Right lung (tissue), 2 donors: ENCODE measurements at regions not wholly inside any gene's neighbourhood (a gene's known extent, or its start where the extent isn't known, plus 50 kb on each side); places are given as distances from the start of the nearest gene placed in this dataset.

Experiments
- DNase-seq, 2 donors: peaks; one replicate each; pipeline ENCODE4 v3.0.0-alpha.2; 2013

DNA sequence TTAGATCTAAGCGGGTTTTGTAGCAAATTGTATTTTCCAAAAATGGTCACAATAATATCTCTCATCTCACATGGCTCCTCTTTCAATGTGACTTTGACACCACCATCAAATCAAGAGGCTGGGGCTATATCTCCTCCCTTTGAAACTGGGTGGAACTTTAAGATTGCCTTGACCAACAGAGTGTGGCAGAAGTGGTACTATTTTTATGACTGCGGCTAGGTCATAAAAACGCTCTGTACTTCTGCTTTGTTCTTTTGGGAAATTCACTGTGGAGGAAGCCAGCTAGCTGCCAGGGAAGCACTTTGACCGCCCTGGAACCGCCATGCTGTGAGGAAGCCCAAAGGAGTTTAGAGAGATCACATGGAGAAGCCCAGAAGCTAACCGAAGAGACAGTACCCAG, 50.7 kb upstream of the ACOT11 start:
- DNase-seq: no peak

DNA sequence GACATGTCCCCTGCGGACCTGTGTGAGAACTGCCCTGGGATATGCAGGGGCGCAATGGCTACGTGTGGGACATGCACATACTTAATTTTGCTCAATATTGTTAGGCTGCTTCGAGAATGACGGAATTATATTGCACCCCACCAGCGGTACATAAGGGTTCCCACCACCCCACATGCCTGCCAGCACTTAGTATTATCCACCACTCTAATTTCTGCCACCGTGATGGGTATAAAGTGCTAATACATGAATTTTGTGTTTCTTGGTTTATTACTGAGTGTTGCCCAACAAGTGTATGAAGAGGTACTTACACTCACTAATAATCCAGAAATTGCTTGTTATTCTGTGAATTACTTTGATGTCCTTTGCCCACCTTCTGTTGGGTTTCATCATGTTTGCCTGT, 52.1 kb upstream of the ACOT11 start:
- DNase-seq: no peak

DNA sequence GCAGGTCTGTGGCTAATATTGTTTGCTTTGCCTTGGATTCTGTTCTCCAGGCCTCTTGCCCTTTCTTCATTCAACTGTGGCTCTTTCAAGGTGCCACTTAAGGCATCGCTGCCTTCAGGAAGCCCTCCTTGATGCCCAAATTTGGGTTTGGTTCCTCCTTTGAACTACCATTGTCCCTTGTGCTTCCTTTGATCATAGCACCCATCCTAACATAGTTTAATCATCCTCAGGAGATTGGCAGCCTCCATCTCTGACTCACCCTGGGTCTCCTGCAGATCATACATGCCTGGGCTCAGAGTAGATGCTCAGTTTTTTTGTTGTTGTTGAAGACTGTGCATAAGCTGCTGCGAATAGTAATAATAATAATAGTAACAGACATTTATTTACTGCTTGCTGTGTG, 54.4 kb upstream of the ACOT11 start:
- DNase-seq: no peak

DNA sequence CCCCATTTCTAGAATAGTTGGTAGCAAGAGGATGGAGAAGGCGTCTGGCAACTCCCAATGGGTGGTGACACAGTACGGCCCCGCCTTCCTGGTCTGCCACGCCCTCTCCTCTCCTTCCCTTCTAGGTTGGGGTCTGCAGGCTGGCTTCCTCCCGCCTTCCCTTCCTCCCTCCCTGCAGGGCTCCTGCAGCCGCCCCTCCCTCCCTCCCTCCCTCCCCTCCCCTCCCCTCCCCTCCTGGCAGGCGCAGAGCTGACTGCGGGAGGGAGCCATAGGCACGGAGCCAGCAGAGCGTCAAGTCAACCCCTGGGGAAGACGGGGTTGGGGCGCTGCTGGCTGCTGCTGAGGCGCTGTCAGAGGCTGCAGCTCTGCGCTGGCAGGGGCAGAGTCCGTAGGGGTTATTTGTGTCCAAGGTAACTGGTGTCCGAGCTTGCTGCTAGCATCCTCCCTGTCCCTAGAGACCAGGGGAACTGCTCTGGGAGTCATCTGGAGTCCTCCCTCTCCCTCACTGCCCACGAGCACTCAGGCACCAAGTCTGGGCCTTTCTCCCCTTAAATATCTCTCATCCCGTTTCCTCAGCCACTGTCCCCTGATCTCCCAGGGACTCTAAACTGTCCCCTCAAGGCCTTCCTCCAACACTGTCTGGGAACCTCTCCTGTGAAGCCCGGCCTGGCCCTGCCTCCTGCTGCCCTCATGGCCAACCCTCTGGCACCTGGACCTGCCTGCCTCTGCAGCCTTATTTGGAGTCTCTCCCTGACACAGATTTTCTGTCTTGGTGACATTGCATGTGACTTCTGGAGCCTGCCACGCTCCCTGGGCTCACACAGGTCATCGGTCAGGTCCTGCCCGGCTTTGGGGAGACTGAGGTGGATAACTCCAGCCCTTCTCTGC, 57.4 kb upstream of the ACOT11 start:
- peak in 1 of 2 donors; percentile 49 for DNase-seq

DNA sequence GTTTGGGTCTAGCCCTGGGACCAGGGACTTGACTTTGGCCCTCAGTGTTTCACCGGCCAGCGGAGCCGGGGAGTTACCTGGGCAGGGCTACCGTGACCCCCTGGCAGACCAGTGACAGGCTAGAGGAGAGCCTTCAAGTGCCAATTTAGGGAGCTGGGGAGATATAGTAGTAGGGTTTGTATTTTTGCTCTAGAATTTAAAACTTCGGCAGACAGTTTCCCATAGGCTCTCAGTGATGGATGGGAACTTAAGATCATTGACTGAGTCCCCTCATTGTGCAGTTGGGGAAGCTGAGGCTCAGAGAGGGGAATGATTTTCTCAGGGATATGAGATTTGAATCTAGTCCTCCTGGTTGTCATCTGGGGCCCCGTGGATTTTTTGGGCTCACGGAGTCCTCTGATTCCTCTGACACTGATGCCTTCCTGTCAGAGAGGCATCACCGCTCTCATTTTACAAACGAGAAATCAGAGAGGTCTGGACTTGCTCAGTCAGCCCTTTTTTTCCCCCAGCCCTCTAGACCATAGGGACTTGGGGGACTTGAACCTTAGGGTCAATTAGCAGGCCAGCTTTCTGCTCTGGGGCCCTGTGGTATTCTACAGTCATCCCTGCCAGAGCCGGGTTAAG, 58.3 kb upstream of the ACOT11 start:
- no peak for DNase-seq

DNA sequence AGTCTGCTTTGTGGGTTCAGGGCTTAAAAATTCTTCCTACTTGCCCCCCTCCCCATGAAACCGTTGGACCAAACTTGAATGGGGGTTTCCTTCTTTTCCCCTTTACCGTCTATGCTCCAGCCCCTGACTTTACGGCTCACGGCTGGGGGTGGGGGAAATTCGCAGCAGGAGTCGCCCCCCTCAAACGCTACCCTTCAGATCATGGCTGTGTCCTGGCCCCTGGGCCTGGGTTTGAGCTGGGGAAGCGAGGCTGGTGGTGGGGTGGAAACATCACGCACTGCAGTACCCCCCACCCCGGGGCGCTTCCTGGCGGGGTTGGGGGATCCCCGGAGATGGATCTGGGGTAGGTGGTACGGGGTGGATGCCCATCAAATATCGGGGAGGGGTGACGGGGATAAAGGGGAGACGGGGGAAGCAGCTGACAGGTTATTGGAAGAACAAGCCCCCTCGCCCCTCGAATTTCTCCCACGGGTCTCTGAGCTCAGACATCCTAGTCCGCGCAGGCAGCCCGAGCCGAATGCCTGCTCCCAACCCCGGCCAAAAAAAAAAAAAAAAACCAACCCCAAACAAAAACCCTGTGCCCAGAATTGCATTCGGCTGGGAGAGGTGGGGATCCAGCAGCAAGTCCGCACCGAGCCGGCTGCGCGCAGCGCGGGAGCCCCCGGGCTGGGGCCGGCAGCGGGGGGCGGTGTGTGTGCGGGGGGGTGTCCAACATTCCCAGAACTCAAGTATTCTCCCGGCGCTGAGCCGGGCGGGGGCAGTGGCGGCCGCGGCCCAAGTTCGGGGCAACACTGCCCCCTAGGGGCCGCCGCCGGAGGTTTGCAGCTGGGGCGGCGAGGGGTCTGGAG, 59.0 kb upstream of the ACOT11 start:
- peak; percentile 92 to 93 for DNase-seq

DNA sequence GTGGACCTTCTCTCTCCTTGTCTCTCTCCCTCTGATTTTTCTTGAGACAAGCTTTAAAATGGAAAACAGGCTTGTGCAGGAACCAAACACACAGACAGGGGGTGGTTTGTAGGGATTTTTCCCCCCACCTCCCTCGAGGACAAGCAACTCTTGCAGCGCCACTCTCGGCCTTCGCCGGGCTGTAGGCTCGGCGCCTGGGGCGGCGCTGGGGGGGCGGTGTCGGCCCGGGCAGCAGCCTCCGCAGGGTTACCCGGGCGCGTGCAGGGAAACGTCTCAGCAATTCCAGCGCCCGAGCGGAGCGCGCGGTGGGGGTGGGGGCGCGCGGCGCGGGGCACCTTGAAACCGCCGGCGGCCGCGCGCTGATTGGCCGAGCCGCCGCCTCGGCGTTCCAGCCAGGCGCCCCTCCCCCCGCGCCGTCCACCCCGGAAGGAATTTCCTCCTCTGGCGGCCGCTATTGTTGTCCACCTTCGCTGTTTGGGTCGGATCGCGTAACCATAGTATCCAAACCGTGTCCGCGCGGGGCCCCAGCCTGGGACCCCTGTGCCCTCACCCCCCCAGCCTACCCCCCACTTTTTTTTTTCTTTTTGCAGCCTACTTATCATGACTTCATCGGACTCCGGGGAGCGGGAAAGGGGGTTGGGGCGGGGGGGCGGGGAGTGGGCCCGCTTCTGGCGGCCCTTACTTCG, 59.8 kb upstream of the ACOT11 start:
- peak; percentile 95 for DNase-seq

DNA sequence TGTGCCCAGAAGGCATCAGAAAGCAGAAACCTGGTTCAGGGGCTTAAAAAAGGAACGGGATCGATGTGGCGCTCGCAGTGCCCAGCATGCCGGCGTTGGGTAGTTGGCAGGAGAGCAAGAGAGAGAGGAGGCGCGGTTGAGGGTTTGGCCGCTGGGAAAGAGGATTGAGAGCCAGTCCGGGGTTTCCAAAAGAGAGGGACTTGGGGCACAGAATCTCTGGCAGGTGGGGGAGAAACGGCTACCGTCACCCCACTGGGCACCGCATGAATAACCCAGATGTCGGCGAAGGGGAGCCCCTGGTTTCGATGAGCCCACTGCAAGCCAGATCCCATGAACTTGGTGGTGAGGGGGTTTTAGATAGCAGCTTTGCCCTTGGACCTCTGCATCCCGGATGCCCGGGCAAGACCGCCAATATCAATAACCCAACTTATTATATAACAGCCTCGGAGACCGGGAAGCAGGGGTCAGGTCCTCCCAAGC, 60.4 kb upstream of the ACOT11 start:
- no peak for DNase-seq

DNA sequence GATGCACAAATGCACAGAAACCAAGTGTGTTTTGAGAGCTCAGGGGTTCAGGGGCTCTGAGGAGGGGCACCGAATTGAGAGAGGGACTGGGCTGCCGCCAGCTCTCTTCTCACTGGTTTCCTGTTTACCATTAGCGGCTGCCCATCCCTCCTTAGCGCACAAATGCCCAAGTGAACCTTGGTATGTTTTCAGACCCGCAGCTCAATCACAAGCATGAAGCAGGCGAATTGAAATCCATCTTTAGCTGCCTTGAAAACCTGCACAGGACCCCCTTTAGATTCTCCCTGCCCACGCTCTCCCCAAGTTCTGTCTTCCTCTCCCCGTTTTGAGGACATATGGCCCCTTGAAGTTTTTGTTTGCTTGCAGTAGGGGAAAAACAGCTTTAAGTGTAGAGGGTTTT, 61.1 kb upstream of the ACOT11 start:
- DNase-seq: no peak

DNA sequence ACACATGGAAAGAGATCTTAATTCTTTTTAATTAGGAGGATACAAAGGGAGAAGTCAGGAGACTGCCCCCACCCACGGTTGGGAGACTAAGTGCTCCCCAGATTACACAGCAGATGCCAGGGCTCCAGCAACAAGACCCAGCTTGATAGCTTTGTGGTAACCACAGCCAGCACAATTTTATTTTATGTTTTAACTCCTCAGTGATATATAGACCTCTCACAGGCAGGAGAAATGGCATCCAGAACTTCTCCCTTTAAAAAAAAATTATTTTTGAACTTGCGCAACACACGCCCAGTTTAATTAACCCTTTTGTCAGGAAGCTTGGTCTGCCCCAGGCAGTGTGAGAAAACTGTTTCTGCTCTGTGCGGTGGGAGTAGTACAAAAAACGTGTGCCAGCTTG, 62.6 kb upstream of the ACOT11 start:
- peak in 1 of 2 donors; percentile 56 for DNase-seq

DNA sequence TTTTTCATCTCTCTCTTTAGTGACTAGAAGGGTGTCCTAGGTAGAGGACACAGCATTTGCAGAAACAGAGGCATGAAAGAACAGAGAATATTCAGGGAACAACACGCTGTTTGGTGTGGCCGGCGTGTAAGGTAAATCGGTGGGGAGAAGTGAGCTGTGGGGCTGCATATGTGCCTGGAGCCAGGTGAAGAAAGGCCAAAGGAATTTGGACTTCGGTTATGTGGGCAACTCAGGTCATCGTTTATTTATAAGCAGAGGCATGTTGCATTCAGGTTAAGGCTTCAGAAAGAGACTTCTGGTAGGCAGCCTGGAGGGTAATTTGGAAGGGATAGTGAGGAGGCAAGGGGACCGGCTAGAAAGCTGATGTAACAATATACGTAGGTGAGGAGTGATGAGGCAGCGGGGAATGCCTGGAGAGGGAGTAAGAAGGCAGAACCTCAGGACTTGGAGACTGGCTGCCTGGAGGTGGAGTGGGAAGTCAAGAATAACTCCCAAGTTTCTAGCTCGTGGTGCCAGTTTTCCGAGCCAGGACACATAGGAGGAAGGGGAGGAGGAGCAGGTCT, 64.1 kb upstream of the ACOT11 start:
- no peak for DNase-seq

DNA sequence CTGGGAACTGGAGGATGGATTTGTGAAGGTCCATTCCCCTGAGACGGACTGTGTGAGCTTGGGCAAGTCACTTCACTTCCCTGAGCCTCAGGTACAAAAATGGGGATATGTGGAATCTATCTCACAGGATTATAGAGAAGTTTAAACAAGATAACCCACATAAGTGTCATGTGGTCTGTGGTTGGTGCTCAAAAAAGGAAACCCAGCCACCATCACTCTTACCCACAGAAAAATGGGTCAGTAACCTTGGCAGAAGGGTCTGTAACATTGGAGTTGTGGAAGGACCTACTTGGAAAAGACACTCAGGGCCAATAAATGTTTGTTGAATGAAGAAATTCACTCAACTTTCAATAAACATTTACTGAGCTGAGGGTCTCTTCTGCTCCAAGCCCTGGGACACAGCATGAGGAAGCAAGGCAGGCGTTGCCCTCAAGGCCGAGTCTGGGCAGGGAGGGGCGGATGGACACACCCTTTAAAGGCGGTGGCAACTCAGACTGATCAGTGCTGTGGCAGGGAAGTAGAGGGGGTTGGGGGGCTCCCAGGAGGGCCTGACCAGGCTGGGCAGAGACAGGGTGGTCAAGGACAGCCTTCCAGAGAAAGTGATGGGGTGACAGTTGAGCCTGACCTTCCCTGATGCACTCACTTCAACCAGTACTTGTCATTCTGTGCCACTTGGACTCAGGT, 66.7 kb upstream of the ACOT11 start:
- no peak for DNase-seq

DNA sequence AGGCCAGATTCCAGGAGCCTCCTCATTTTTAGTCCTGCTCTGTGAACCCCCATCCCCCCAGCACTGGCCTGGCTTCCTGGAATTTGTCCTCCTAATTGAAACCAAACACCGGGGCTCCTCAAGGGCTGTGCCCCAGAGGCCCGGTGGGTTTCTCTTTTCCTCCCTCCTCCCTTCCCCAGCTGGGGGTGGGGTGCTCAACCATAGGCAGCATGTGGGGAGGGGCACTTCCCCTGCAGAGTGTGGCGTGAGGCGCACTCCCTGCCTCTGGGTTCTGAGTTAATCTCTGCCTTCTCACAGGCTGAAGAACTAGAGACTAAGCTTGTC, 67.5 kb upstream of the ACOT11 start:
- DNase-seq: no peak

DNA sequence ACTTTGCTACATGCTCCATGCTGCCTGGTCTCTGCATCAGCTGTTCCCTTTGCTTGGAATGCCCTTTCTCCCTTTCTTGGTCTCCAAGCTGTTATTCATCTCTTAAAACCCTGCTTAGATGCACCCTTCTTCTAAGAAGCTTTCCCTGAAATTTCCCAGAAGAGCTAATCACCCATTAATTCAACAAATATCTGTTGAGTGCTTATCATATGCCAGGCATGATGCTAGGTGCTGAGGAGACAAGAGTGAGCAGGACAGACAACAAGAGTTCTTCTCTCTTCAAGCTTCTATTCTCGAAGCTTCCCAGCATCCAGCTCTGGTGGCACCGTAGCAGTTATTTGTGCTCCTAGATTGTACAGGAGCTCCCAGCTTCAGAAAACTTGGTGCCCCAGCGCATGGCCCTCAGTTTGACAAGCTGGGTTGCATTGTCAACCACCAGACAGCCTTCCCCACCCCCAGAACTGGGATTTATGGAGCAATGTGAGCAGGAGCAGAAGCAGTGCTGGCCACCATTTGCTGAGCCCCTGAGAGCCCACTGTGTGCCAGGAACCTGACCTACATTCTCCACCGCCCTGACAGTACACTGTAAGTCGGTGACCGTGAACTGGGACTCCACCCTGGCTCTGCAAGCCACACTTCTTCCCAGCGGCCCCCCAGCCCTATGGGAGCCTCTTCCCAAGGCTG, 68.0 kb upstream of the ACOT11 start:
- no peak for DNase-seq

DNA sequence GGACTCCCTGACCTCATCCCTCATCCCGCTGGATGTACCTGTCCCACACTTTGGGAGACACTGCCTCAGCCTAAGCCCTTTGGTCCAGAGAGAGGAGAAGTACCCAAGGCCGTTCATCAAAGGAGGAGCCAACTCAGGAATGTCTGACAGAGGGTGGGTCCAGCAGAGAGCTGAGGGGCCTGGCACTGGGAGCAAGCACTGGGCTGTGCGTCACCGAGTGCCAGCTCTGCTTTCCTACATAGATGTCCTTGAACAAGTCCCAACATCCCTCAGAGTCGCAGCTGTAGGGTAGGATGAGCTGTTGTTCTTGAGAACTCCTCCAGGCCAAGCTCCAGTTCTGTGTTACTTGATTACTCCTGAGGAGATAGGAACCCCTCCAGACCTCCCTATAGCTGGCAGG, 68.8 kb upstream of the ACOT11 start:
- no peak for DNase-seq

DNA sequence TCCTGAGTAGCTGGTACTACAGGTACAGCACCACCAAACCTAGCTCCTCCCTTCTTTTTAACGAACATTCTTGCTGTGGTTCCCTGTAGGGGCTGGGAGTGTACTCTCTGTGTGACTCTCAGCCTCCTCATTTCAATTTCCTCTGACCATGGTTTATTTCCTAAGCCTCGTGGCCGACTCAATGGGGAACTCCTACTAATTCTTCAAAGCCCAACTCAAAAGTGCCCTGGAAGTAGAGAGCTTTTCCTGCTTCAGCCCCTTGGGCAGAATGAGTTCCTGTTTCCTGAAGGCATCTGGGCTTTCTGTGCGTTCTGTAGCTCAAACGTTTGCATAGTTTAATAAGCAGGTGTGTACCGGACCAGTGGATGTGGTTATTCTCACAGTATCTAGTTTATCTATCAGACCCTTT, 70.9 kb upstream of the ACOT11 start:
- no peak for DNase-seq

DNA sequence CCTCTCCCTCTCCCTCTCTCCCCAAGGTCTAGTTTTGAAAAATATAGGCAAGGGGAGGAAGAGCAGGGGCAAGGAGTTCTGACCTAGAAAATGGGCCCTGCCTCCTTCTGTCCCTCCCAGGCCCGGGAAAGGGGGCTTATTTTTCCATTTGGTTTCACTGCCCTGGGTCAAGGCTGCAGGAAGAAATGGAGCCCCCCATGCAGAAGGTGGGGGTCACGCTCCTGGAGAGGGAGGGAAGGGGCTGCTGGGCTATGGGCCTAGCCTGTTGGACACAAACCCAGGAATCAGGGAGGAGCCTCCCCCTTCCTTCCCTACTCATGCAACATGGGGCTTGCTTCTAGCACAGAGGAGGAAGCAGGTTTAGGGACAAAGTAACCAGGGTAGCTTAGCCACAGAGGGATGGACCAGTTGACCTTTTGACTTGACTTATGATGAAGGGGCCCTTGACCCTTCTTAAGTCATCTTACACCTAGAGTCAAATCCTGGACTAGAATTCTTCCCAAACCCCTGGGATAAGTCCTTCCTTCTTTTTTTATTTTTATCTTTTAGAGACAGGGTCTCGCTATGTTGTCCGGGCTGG, 70.4 kb upstream of the SSBP3 start:
- DNase-seq: no peak

DNA sequence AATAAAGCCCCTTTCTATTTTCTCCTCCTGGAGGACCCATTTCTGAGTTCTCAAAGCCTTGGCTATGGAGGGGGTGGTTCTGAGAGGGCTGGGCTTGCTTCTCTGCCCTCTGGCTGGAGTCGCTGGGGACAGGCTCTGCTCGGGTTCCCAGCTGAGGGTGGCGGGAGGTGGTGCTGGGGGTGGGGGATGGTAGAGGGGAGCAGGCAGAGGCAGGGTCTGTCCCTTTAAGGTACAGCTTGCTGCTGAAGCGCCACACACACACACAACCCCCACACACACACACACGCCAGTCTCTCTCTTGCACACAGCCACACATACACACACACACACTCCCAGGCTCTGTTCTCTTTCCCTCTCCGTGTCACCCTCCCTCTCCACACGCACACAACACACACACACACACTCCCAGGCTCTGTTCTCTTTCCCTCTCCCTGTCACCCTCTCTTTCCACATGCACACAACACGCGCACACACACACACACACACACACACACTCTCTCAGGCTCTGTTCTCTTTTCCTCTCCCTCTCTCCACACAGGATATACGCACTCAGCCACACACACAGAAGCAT, 69.8 kb upstream of the SSBP3 start:
- DNase-seq: peak in 1 of 2 donors; percentile 70

DNA sequence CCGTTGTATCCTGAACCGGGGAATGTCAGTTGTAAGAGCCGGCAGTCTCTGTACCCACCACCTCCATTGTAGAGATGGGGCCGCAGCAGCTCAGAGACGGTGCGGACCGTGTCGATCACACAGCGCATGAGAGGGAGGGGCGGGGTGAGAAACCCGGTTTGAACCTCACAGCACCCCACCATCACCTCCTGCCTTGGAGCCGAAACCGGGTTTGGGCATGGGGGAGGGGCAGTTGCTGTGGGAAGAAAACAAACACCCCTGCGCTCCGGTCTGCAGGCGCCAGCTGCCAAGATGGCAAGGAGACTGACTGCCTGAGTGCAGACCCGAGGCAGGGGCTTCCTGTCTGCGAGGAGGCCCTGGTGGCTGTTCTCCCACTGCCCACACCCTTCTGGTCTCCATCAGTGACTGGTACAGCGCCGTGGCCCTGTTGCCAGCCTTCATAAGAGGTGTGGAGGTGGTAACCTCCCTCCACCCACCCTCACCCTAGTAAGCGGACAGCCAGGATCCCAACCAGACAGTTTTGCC, 69.2 kb upstream of the SSBP3 start:
- no peak for DNase-seq
